Psoas muscle (tissue), 7 donors: ENCODE measurements at regions not wholly inside any gene's neighbourhood (a gene's known extent, or its start where the extent isn't known, plus 50 kb on each side); places are given as distances from the start of the nearest gene placed in this dataset.

Source experiments
- ATAC-seq, 4 donors: fragments of 200-7000 bp; cut with Tn5 transposase; one replicate each; pipeline ENCODE4 v1.9.1; 2020; ENCODE audit warnings: moderate library complexity in 3 of 4, mild to moderate bottlenecking in 2 of 4
- DNase-seq, 2 donors: peaks; one replicate each; pipeline ENCODE4 v3.0.0-alpha.2; 2020
- H3K27ac ChIP-seq: fragments of 200-600 bp; one replicate; pipeline ENCODE4 v1.8.0; 2022
- H3K27me3 ChIP-seq, 3 donors: fragments of 200-600 bp in 1 of 3; one replicate each; pipeline versions ENCODE4 v1.6.1 to v1.8.0; 2013 to 2022; ENCODE audit warnings: low read length in 2 of 3, mild to moderate bottlenecking in 2 of 3, moderate library complexity in 1 of 3; ENCODE audit not compliant: insufficient read depth in 3 of 3
- H3K36me3 ChIP-seq, 2 donors: fragments of 200-600 bp in 1 of 2; one replicate each; pipeline versions ENCODE4 v1.6.1 to v1.8.0; 2013 to 2022; ENCODE audit warnings: low read depth in 1 of 2, mild to moderate bottlenecking in 1 of 2, moderate library complexity in 1 of 2; ENCODE audit not compliant: insufficient read depth in 1 of 2
- H3K4me1 ChIP-seq: fragments of 200-600 bp; one replicate; pipeline ENCODE4 v1.8.0; 2022
- H3K4me3 ChIP-seq: fragments of 200-600 bp; one replicate; pipeline ENCODE4 v1.8.0; 2022; ENCODE audit warnings: mild to moderate bottlenecking
- H3K9me3 ChIP-seq: fragments of 200-600 bp; one replicate; pipeline ENCODE4 v1.8.0; 2022
- WGBS, 3 donors: extraction: QIAGEN DNeasy Blood & Tissue Kit; methylation state at CpG; one replicate each; pipeline versions ENCODE4 v1.1.6 to v1.1.7; 2013; 5-methylcytosine and 5-hydroxymethylcytosine counted together
- intact Hi-C, 2 donors: fragments of 100-400 bp; cut with DNase I; formaldehyde crosslinking; loops; one replicate each; pipeline versions ENCODE4 v1.11.0 to v1.14.2; 2022
- TF ChIP-seq, protein P1 (sequence below): fragments of 200-600 bp; IDR thresholded peaks from one replicate; pipeline ENCODE4 v1.8.0; 2022; ENCODE audit warnings: antibody characterized with exemption
- donor health status: healthy with polysubstance abuse.
- donor health status: DM: no; HTN: no; CAD: no; lungs with moderate emphysema.
- donor health status: Bipolar disorder and iron deficiency.
- donor health status: healthy.
- donor health status: DM: yes; HTN: yes; CAD: no.
- donor health status: DM: no; HTN: no; CAD: no.
- donor health status: DM: yes; HTN: yes; CAD: no.

DNA sequence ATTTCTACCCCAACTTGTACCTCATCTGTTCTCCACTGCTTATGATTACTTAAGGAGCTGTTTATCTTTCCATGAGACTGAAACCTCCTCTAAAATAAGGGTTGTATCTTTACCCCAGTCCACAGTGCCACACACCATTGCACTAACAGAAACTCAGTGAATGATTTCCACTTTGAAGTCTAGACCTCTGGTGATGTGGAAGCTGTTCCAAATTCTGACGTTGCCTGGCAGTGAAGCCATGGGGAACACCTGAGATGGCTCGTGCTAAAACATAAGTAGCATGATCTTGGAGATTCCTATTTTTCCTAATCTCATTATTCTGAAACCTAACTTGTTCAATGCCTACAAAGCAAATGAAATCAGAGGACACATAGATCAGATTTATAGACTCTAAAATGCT lies 583.2 kb downstream of the EBF1 start:
- Histone ChIP-seq H3K4me1 (no peaks in the 10 kb centered on the region), H3K27ac (no peak overlapping the region), H3K36me3 (no peaks in the 10 kb centered on the region), H3K27me3 (no peaks in the 10 kb centered on the region), H3K4me3 (no peak overlapping the region), H3K9me3 (no peaks in the 10 kb centered on the region)
- TF ChIP-seq, protein P1, sequence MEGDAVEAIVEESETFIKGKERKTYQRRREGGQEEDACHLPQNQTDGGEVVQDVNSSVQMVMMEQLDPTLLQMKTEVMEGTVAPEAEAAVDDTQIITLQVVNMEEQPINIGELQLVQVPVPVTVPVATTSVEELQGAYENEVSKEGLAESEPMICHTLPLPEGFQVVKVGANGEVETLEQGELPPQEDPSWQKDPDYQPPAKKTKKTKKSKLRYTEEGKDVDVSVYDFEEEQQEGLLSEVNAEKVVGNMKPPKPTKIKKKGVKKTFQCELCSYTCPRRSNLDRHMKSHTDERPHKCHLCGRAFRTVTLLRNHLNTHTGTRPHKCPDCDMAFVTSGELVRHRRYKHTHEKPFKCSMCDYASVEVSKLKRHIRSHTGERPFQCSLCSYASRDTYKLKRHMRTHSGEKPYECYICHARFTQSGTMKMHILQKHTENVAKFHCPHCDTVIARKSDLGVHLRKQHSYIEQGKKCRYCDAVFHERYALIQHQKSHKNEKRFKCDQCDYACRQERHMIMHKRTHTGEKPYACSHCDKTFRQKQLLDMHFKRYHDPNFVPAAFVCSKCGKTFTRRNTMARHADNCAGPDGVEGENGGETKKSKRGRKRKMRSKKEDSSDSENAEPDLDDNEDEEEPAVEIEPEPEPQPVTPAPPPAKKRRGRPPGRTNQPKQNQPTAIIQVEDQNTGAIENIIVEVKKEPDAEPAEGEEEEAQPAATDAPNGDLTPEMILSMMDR = no peak
- ATAC-seq (no peak), DNase-seq (no peak)
- 53 to 67% (median 57%) methylated on average over 2 of the region's 2 CpGs for WGBS, 3 donors
- intact Hi-C loops = no loop called here

DNA sequence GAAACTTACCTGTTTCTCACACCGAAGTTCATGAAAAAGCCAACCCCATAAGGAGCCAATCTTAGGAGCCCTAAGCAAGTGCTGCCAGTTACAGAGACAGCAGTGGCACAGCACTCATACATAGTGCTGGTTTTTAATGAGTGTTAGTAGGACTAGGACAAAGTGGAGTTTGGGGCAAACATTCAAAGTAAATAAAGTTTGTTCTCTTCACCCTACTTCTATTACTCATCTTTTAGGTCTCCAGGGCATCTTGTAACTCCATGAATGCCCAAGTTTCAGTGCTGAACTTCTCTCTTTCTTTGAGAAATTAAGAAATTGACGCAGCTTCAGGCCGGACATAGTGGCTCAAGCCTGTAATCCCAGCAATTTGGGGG lies 584.7 kb downstream of the EBF1 start:
- 83 to 87% (median 84%) methylated on average over 3 of the region's 3 CpGs for WGBS, 3 donors
- H3K36me3 ChIP-seq = no peaks in the 10 kb centered on the region
- no peaks in the 10 kb centered on the region for H3K4me1 ChIP-seq
- H3K9me3 ChIP-seq = no peaks in the 10 kb centered on the region
- intact Hi-C loops = no loop called here
- ATAC-seq (no peak), DNase-seq (no peak)
- H3K4me3 ChIP-seq = no peak overlapping the region
- TF ChIP-seq, protein P1 = no peak
- no peaks in the 10 kb centered on the region for H3K27me3 ChIP-seq
- H3K27ac ChIP-seq = no peak overlapping the region

DNA sequence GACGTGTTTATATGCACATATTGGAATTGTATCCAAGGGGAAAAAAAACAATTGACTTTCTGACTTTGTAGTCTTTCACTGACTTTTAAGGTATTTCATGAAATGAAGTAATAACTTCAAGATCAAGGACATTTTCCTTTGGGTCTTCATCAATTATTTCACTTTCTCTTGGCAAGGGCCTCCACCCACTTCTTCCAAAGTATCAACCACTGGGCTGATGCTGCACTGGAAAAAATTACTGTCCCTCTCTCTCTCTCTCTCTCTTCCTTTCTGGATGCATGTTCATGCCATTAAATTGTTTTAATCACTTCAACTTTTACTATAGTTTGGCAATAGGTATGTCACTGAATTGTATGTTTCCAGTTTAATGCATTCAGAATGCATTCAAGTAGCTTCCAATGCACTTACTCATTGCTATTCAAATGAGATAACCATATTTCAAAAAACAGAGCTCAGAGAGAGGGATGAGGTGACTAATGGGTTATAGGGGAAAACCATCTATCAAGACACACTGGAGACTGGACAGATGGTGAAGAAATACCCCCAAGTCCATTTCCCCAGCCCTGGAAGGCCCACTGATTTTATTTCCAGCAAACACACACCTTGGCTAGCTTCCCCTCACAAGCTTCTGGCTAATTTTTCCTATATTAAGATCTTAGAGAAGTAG lies 585.3 kb downstream of the EBF1 start:
- 29 to 50% (median 48%) methylated on average over 1 of the region's 1 CpG for WGBS, 3 donors
- Histone ChIP-seq H3K27ac (no peak overlapping the region), H3K9me3 (no peaks in the 10 kb centered on the region), H3K36me3 (no peaks in the 10 kb centered on the region), H3K4me3 (no peak overlapping the region), H3K27me3 (no peaks in the 10 kb centered on the region), H3K4me1 (no peaks in the 10 kb centered on the region)
- intact Hi-C loops = no loop called here
- ATAC-seq (no peak), DNase-seq (no peak)
- TF ChIP-seq, protein P1 = no peak

GRCh38 chr5:158513490-158514318 lies 586.0 kb downstream of the EBF1 start:
- Histone ChIP-seq H3K4me1 (no peaks in the 10 kb centered on the region), H3K27me3 (no peaks in the 10 kb centered on the region), H3K9me3 (no peaks in the 10 kb centered on the region), H3K27ac (no peak overlapping the region), H3K36me3 (no peaks in the 10 kb centered on the region), H3K4me3 (no peak overlapping the region)
- ATAC-seq (no peak), DNase-seq (no peak)
- intact Hi-C loops = no loop called here
- TF ChIP-seq, protein P1 = no peak
- 44 to 51% (median 50%) methylated on average over 6 of the region's 6 CpGs for WGBS, 3 donors
